Activated T-cell treated with anti-CD3 and anti-CD28 coated beads, Interleukin-2, amount 50 U/mL, for 4 hours (primary cell): ENCODE measurements at regions not wholly inside any gene's neighbourhood (a gene's known extent, or its start where the extent isn't known, plus 50 kb on each side); places are given as distances from the start of the nearest gene placed in this dataset.
"Not testable (repeated sequence)": the region's sequence is repeated elsewhere in the genome, so short reads cannot be mapped to it uniquely, and the experiment has no call there.

Experiments
- ATAC-seq, 2 donors: fragments of 200-7000 bp; cut with Tn5 transposase; one replicate each; pipeline ENCODE4 v1.10.0; 2021
- DNase-seq: peaks from one replicate; pipeline ENCODE4 v3.0.0-alpha.2; 2020
- H3K27me3 Mint-ChIP-seq: one replicate; pipeline ENCODE4 v1.8.0; 2021; ENCODE audit warnings: low read depth, mixed read lengths
- H3K36me3 Mint-ChIP-seq: one replicate; pipeline ENCODE4 v1.8.0; 2022; ENCODE audit warnings: mixed read lengths; ENCODE audit not compliant: insufficient read depth
- H3K4me1 Mint-ChIP-seq: one replicate; pipeline ENCODE4 v1.8.0; 2021; ENCODE audit warnings: low read depth, mixed read lengths
- H3K4me3 Mint-ChIP-seq: one replicate; pipeline ENCODE4 v1.8.0; 2021; ENCODE audit warnings: mild to moderate bottlenecking, moderate library complexity, mixed read lengths
- H3K9me3 Mint-ChIP-seq: one replicate; pipeline ENCODE4 v1.8.0; 2021; ENCODE audit warnings: mixed read lengths

GRCh38 chr4:96458031-96458430 is 618.1 kb downstream of the PDHA2 start:
- not testable (repeated sequence) for H3K4me3 Mint-ChIP-seq, H3K36me3 Mint-ChIP-seq, H3K9me3 Mint-ChIP-seq, ATAC-seq, H3K27me3 Mint-ChIP-seq, H3K4me1 Mint-ChIP-seq, DNase-seq

GRCh38 chr4:96459105-96459504 is 619.2 kb downstream of the PDHA2 start:
- Mint-ChIP-seq H3K36me3 (no peaks in the 10 kb centered on the region), H3K27me3 (no peaks in the 10 kb centered on the region), H3K4me1 (no peaks in the 10 kb centered on the region), H3K9me3 (peaks cover 11% of the 10 kb centered on the region), H3K4me3 (no peak overlapping the region)
- no peak for DNase-seq
- ATAC-seq = no peak

DNA sequence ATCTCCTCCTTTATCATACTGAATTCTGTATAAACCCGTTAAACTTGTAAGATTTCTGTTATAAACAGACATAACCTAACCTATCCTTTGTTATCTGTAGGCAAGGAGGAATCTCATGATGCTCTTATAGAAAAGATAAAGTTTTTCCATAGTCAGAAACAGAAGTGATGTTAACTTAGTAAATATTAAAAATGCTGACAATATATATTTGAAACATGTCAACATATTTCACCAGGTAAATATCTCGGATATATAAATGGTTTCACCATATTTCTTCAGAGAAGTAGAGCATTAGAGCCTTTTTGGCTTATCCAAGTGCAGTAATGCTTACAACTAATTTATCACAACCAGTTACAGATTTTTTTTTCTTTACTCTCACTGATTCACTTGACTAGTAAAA is 625.9 kb downstream of the PDHA2 start:
- H3K36me3 Mint-ChIP-seq = no peaks in the 10 kb centered on the region
- no peaks in the 10 kb centered on the region for H3K4me1 Mint-ChIP-seq
- DNase-seq = no peak
- no peak for ATAC-seq
- H3K9me3 Mint-ChIP-seq = peaks cover 8% of the 10 kb centered on the region
- H3K27me3 Mint-ChIP-seq = no peaks in the 10 kb centered on the region
- no peak overlapping the region for H3K4me3 Mint-ChIP-seq

- ATAC-seq = no peak
- Mint-ChIP-seq H3K36me3 (no peaks in the 10 kb centered on the region), H3K27me3 (no peaks in the 10 kb centered on the region), H3K4me3 (no peak overlapping the region), H3K9me3 (peaks cover 5% of the 10 kb centered on the region), H3K4me1 (no peaks in the 10 kb centered on the region)
- no peak for DNase-seq
These were observed 632.3 kb downstream of the PDHA2 start for GRCh38 chr4:96471956-96472867.

DNA sequence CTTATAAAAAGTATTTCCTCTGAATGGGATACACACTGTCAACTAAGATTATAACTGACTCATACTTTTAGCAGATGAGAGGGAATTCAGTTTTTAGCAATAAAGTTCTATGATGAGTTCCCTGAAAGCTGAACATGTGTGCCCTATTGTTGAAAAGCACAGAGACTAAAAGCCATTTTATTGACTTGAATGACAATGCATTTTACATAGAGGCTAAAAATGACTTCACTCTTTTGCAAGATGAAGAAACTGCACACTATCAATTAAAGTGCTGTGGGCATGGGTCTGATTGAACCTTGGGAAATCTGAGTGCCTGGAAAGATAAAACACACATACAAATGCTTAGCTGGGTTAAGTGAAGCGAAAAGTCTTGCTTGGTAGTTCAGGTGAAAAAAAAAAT is 633.4 kb downstream of the PDHA2 start:
- no peak for DNase-seq
- Mint-ChIP-seq H3K36me3 (no peaks in the 10 kb centered on the region), H3K4me3 (no peak overlapping the region), H3K4me1 (no peaks in the 10 kb centered on the region), H3K9me3 (peaks cover 5% of the 10 kb centered on the region), H3K27me3 (no peaks in the 10 kb centered on the region)
- ATAC-seq = no peak

DNA sequence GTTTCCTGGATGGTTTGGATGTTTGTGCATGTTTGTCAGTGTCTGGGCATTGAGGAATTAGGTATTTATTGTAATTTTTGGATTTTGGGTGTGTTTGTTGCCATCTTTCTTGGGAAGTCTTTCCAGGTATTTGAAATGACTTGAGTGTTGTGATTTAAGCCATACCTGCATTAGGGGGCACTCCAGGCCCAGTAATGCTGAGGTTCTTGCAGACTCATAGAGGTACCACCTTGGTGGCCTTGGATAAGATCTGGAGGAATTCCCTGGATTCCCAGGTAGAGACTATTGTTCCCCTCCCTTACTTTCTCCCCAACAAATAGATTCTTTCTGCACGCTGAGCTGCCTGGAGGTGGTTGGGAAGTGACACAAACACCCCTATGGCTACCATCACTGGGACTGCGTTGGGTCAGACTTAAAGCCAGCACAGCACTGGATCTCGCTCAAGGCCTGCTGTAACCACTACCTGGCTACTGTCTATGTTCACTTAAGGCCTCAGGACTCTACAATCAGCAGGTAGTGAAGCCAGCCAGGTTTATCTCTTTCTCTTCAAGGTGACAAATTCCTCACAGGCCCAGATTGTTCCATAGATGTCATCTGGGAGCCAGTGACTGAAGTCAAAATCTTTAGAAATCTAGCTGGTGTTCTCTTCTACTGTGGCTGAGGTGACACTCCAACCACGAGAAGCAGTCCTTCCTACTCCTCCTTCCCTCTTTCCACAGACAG is 643.6 kb downstream of the PDHA2 start:
- peaks cover 19% of the 10 kb centered on the region for H3K9me3 Mint-ChIP-seq
- H3K4me3 Mint-ChIP-seq = no peak overlapping the region
- H3K4me1 Mint-ChIP-seq = no peaks in the 10 kb centered on the region
- DNase-seq (no peak), ATAC-seq (no peak)
- no peaks in the 10 kb centered on the region for H3K36me3 Mint-ChIP-seq
- no peaks in the 10 kb centered on the region for H3K27me3 Mint-ChIP-seq

GRCh38 chr4:96486563-96486962 is 646.7 kb downstream of the PDHA2 start:
- no peaks in the 10 kb centered on the region for H3K36me3 Mint-ChIP-seq
- DNase-seq = no peak
- H3K9me3 Mint-ChIP-seq = peaks cover 19% of the 10 kb centered on the region
- H3K4me3 Mint-ChIP-seq = no peak overlapping the region
- no peaks in the 10 kb centered on the region for H3K27me3 Mint-ChIP-seq
- no peak for ATAC-seq
- no peaks in the 10 kb centered on the region for H3K4me1 Mint-ChIP-seq

GRCh38 chr4:96497621-96498020 is 657.7 kb downstream of the PDHA2 start:
- Mint-ChIP-seq H3K27me3 (no peaks in the 10 kb centered on the region), H3K4me1 (no peaks in the 10 kb centered on the region), H3K9me3 (peaks cover 21% of the 10 kb centered on the region), H3K36me3 (no peaks in the 10 kb centered on the region), H3K4me3 (no peak overlapping the region)
- ATAC-seq (no peak), DNase-seq (no peak)

DNA sequence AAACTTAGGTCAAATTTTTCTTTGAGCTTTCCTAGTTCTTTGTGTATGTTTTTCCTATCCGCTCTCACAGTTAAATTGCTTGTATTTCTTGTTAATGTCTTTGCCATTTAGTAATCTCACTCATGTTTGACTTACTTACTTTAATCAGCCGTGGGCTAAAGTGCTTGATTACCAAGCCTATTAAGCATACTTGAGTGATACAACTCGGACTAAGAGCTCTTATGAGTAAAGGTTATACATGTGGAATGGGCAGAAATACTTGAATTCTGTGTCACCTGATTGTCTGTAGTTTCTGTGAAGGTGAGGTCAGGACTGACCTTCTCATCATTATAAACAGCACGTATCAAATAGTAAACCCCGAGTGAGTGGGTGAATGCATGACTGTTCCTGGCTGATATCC is 664.5 kb downstream of the PDHA2 start:
- Mint-ChIP-seq H3K36me3 (no peaks in the 10 kb centered on the region), H3K4me1 (no peaks in the 10 kb centered on the region), H3K9me3 (no peaks in the 10 kb centered on the region), H3K27me3 (no peaks in the 10 kb centered on the region), H3K4me3 (no peak overlapping the region)
- no peak for ATAC-seq
- no peak for DNase-seq

DNA sequence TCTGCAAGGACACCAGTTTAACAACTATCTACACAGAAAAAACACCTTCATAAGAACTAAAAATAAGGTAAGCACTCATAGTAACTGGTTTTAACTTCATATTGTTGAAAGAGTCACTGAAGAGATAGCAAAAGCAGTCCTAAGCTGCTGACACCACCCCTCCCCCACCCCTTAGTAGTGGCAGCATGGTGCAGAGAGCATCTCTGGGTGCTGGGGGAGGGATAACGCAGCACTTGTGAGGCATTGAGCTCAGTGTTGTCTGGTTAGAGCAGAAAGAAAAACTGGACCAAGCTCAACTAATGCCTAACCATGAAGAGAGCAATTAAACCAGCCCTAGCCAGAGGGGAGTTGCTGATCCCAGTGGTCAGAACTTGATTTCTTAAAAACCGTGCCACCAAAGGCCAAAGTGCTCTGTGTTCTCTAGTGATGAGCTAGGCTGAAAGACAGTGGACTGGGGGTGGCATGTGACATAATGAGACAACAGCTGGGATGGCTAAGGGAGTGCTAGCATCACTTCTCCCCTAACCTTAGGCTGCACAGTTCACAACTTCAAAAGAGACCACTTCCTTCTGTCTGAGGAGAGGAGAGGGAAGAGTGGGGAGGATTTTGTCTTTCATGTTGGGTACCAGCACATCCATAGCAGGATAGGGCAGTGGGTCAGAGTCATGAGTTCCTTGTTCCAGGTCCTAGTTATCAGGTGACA is 669.3 kb downstream of the PDHA2 start:
- Mint-ChIP-seq H3K36me3 (no peaks in the 10 kb centered on the region), H3K9me3 (peaks cover 10% of the 10 kb centered on the region), H3K27me3 (no peaks in the 10 kb centered on the region), H3K4me3 (no peak overlapping the region), H3K4me1 (no peaks in the 10 kb centered on the region)
- ATAC-seq (no peak), DNase-seq (no peak)

- H3K36me3 Mint-ChIP-seq = no peaks in the 10 kb centered on the region
These were observed 679.4 kb downstream of the PDHA2 start for GRCh38 chr4:96519291-96519690.

DNA sequence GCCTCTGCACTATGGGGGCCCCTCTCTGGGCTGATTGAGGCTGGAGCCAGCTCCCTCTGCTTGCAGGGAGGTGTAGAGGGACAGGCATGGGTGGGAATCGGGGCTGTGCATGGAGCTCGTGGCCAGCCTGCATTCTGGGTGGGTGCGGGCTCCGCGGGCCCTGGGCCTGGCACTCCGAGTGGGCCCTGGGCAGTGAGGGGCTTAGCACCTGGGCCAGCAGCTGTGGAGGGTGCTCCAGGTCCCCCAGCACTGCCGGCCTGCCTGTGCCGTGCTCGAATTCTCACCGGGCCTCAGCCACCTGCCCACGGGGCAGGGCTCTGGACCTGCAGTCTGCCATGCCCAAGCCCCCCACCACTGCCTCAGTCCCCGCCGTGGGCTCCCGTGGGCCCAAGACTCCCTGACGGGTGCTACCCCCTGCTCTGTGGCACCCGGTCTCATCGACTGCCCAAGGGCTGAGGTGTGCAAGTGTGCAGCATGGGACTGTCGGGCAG is 681.2 kb downstream of the PDHA2 start:
- H3K9me3 Mint-ChIP-seq = peaks cover 8% of the 10 kb centered on the region
- no peaks in the 10 kb centered on the region for H3K27me3 Mint-ChIP-seq
- DNase-seq (no peak), ATAC-seq (no peak)
- no peaks in the 10 kb centered on the region for H3K4me1 Mint-ChIP-seq
- no peak overlapping the region for H3K4me3 Mint-ChIP-seq
- H3K36me3 Mint-ChIP-seq = no peaks in the 10 kb centered on the region

More at GRCh38 chr4:96519291-96519690, 679.4 kb downstream of the PDHA2 start:
- Mint-ChIP-seq H3K4me1 (no peaks in the 10 kb centered on the region), H3K27me3 (no peaks in the 10 kb centered on the region), H3K4me3 (no peak overlapping the region), H3K9me3 (peaks cover 14% of the 10 kb centered on the region)
- ATAC-seq (no peak), DNase-seq (no peak)

DNA sequence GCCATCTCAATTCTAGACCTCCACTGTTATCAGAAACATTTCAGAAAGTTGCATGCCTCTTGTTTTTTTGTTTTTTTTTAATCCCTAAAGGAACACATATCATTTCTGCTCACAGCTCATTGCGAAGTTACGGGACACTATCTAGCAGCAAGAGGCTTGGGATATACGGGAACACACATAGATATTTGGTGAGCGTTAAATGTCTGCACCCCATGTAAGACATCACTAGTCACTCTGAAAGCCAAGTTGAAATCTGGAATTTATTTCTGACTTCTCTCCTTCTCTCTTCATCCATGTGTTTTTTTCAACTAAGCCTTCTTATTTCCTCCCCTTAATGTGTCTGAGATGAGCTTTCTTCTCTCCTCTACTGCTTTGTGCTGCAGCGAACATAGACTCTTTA is 683.7 kb downstream of the PDHA2 start:
- peaks cover 8% of the 10 kb centered on the region for H3K9me3 Mint-ChIP-seq
- H3K4me1 Mint-ChIP-seq = no peaks in the 10 kb centered on the region
- ATAC-seq (no peak), DNase-seq (no peak)
- no peaks in the 10 kb centered on the region for H3K36me3 Mint-ChIP-seq
- H3K27me3 Mint-ChIP-seq = no peaks in the 10 kb centered on the region
- no peak overlapping the region for H3K4me3 Mint-ChIP-seq

DNA sequence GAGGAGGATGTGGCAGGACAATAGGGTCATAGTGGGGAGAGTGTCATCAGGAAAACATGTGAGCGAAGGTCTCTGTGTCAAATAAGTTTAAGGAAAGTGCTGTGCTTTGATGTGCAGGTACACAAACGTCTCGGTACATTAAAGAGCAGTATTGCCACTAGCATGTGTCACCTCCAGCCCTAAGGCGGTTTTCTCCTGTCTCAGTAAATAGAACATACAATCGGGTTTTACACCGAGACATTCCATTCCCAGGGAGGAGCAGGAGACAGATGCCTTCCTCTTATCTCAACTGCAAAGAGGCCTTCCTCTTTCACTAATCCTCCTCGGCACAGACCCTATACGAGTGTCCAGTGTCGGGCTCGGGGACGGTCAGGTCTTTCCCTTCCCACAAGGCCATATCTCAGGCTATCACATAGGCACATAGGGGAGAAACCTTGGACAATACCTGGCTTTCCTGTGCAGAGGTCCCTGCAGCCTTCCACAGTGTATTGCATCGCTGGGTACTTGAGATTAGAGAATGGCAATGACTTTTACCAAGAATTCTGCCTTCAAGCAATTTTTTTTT is 684.5 kb downstream of the PDHA2 start:
- no peaks in the 10 kb centered on the region for H3K27me3 Mint-ChIP-seq
- no peak for DNase-seq
- no peak for ATAC-seq
- peaks cover 8% of the 10 kb centered on the region for H3K9me3 Mint-ChIP-seq
- no peak overlapping the region for H3K4me3 Mint-ChIP-seq
- H3K4me1 Mint-ChIP-seq = no peaks in the 10 kb centered on the region
- H3K36me3 Mint-ChIP-seq = no peaks in the 10 kb centered on the region
